Endothelial cell of umbilical vein (primary cell): ENCODE measurements at regions not wholly inside any gene's neighbourhood (a gene's known extent, or its start where the extent isn't known, plus 50 kb on each side); places are given as distances from the start of the nearest gene placed in this dataset.

Source experiments
- BruUV-seq: library from RNA; stranded (reverse); fragments of 400-500 nt; replicated peaks from 2 replicates; lab custom pipeline; 2021; lab: Mats Ljungman, UMichigan
- CTCF ChIA-PET: fragments of 300-600, 350-600 bp; sonication (Branson Sonifier 250); formaldehyde crosslinking; loops from one replicate; lab custom pipeline; 2021; ENCODE audit warnings: antibody characterized with exemption, inconsistent platforms; lab: Charles Lee
- POLR2A ChIA-PET: fragments of 300-600, 350-600 bp; sonication (Branson Sonifier 250); formaldehyde crosslinking; loops from one replicate; lab custom pipeline; 2021; ENCODE audit warnings: antibody characterized with exemption, inconsistent platforms; lab: Charles Lee
- DNase-seq: peaks from one replicate; pipeline ENCODE4 v3.0.0-alpha.2; 2011; ENCODE audit warnings: low read depth, low spot score
- FAIRE-seq: peaks from 2 replicates; lab custom pipeline; 2011; peaks lifted over from hg19 to GRCh38; lab: Jason Lieb, UNC
- H2AFZ ChIP-seq: 2 replicates; pipeline ENCODE4 v1.6.0; 2012; ENCODE audit warnings: low read depth, low read length, control low read depth, inconsistent platforms
- H3K27ac ChIP-seq: 2 replicates; pipeline ENCODE4 v1.5.1; 2011; ENCODE audit warnings: low read depth, mild to moderate bottlenecking, control low read depth, low read length, moderate library complexity; ENCODE audit not compliant: insufficient read depth
- H3K27me3 ChIP-seq, 2 experiments: 2 replicates each; pipeline versions ENCODE4 v1.6.0 to v1.6.1; 2011; ENCODE audit warnings: low read length in 2 of 2, mixed read lengths in 1 of 2; ENCODE audit not compliant: control insufficient read depth in 2 of 2, insufficient read depth in 2 of 2
- H3K36me3 ChIP-seq, 2 experiments: 2 replicates in 1 of 2; 3 replicates in 1 of 2; pipeline ENCODE4 v1.5.1; 2011; ENCODE audit warnings: low read length in 2 of 2, mild to moderate bottlenecking in 1 of 2, moderate library complexity in 1 of 2; ENCODE audit not compliant: control insufficient read depth in 2 of 2, insufficient read depth in 2 of 2; ENCODE audit errors: extremely low read depth in 1 of 2
- H3K4me1 ChIP-seq: 3 replicates; pipeline ENCODE4 v1.5.1; 2011; ENCODE audit warnings: mild to moderate bottlenecking, low read length; ENCODE audit not compliant: control insufficient read depth, insufficient read depth; ENCODE audit errors: extremely low read depth
- H3K4me2 ChIP-seq: 2 replicates; pipeline ENCODE4 v1.6.1; 2011; ENCODE audit warnings: low read length, control low read depth, mixed read lengths; ENCODE audit not compliant: insufficient read depth
- H3K4me3 ChIP-seq, 3 experiments: fragments of 200-600 bp in 1 of 3; sonication (generic), shearing (Covaris generic) in 1 of 3; replicated peaks in 1 of 3; 2 replicates each; pipeline ENCODE4 v1.5.1; 2011 to 2016; ENCODE audit warnings: control low read depth in 3 of 3, low read length in 3 of 3, mild to moderate bottlenecking in 2 of 3, inconsistent platforms in 1 of 3, low read depth in 1 of 3, moderate library complexity in 1 of 3; ENCODE audit not compliant: insufficient read depth in 1 of 3
- H3K79me2 ChIP-seq: 2 replicates; pipeline ENCODE4 v1.6.0; 2012; ENCODE audit warnings: low read length, inconsistent platforms; ENCODE audit not compliant: control insufficient read depth, insufficient read depth
- H3K9ac ChIP-seq: replicated peaks from 2 replicates; pipeline ENCODE3; 2011; ENCODE audit warnings: low read length, control low read depth; ENCODE audit not compliant: insufficient read depth; ENCODE audit errors: extremely low read depth
- H3K9me1 ChIP-seq: replicated peaks from 3 replicates; pipeline ENCODE4 v1.6.0; 2011; ENCODE audit warnings: mild to moderate bottlenecking, low read length; ENCODE audit not compliant: control insufficient read depth, insufficient read depth; ENCODE audit errors: extremely low read depth
- H3K9me3 ChIP-seq: replicated peaks from 2 replicates; pipeline ENCODE4 v1.5.1; 2012; ENCODE audit warnings: low read length, inconsistent platforms; ENCODE audit not compliant: control insufficient read depth, insufficient read depth
- H4K20me1 ChIP-seq: replicated peaks from 2 replicates; pipeline ENCODE3; 2011; ENCODE audit warnings: mild to moderate bottlenecking, low read length; ENCODE audit not compliant: control insufficient read depth, insufficient read depth; ENCODE audit errors: extremely low read depth
- EZH2 ChIP-seq: IDR thresholded peaks from 2 replicates; pipeline ENCODE4 v1.6.1; 2012; ENCODE audit warnings: borderline replicate concordance, low read depth, mild to moderate bottlenecking, moderate library complexity, low read length, inconsistent platforms; ENCODE audit not compliant: severe bottlenecking
- FOS ChIP-seq: IDR thresholded peaks from 2 replicates; pipeline ENCODE4 v1.6.1; 2011; ENCODE audit warnings: mild to moderate bottlenecking, low read length, moderate library complexity, borderline replicate concordance; ENCODE audit not compliant: insufficient read depth
- GATA2 ChIP-seq: IDR thresholded peaks from 2 replicates; pipeline ENCODE4 v1.7.0; 2011; ENCODE audit warnings: low read depth, mild to moderate bottlenecking, moderate library complexity, mixed read lengths, low read length; ENCODE audit not compliant: insufficient read length, insufficient read depth
- JUN ChIP-seq: IDR thresholded peaks from 2 replicates; pipeline ENCODE4 v1.6.1; 2011; ENCODE audit warnings: borderline replicate concordance, low read depth; ENCODE audit not compliant: insufficient read length, insufficient read depth
- MYC ChIP-seq: IDR thresholded peaks from one replicate; pipeline ENCODE4 v1.6.1; 2011; ENCODE audit warnings: mild to moderate bottlenecking, low read depth, low read length
- POLR2A ChIP-seq: IDR thresholded peaks from 2 replicates; pipeline ENCODE4 v1.6.1; 2012; ENCODE audit warnings: low read depth, mild to moderate bottlenecking, control low read depth, low read length
- POLR2AphosphoS5 ChIP-seq: IDR thresholded peaks from 2 replicates; pipeline ENCODE4 v1.6.1; 2012; ENCODE audit warnings: low read depth, mild to moderate bottlenecking, control low read depth, low read length, moderate library complexity; ENCODE audit not compliant: insufficient read depth
- dilution Hi-C: fragments of 300-500 bp; cut with MboI; formaldehyde crosslinking; loops from one replicate; pipeline ENCODE4 v1.15.0; 2019; ENCODE audit warnings: low sequenced_read_pairs; ENCODE audit not compliant: extremely low pct_ligation_motif_present
- intact Hi-C: fragments of 100-400 bp; cut with micrococcal nuclease; formaldehyde crosslinking; loops from one replicate; pipeline ENCODE4 v1.10.0; 2022
- TF ChIP-seq, protein P1 (sequence below): IDR thresholded peaks from 2 replicates; pipeline ENCODE4 v1.6.1; 2011; ENCODE audit not compliant: insufficient read depth, insufficient read length
- TF ChIP-seq, protein P2 (sequence below), 2 donors: IDR thresholded peaks; 1 replicate in 1 of 2; 2 replicates in 1 of 2; pipeline ENCODE4 v1.5.1; 2011; ENCODE audit warnings: low read length in 2 of 2, mild to moderate bottlenecking in 2 of 2, moderate library complexity in 2 of 2, control low read depth in 1 of 2, inconsistent platforms in 1 of 2, low read depth in 1 of 2; ENCODE audit not compliant: insufficient read depth in 1 of 2; ENCODE audit errors: extremely low read depth in 1 of 2

DNA sequence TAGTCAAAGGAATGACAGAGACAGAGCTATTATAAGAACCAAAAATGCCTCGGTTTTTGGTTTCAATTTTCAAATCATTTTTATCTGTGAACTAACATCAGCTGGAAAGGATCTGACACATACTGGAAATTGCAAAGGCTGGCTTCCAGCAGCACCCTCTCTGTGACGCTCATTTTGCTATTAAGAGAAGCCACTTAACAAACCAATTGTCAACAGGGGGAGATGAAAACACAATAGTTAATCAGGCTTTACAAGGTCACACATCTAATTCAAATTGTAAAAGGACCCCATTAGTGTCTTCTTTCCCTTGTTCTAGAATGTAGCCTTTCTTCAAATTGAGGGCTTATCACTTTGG is 160.5 kb downstream of the TFAP2B start:
- ChIA-PET POLR2A (no interaction called here), CTCF (no interaction called here)
- H3K4me2 ChIP-seq, result no peak overlapping the region
- H3K36me3 ChIP-seq, result no peaks in the 10 kb centered on the region
- no peaks in the 10 kb centered on the region for H3K27me3 ChIP-seq
- no TSS peak for BruUV-seq
- FAIRE-seq (no peak), DNase-seq (no peak)
- no peak for TF ChIP-seq POLR2A
- TF ChIP-seq, protein P1, sequence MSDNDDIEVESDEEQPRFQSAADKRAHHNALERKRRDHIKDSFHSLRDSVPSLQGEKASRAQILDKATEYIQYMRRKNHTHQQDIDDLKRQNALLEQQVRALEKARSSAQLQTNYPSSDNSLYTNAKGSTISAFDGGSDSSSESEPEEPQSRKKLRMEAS, result no peak
- no peak for TF ChIP-seq FOS
- no peak for TF ChIP-seq EZH2
- no peak for TF ChIP-seq MYC
- no peak for TF ChIP-seq POLR2AphosphoS5
- TF ChIP-seq JUN, result no peak
- TF ChIP-seq GATA2, result no peak
- TF ChIP-seq, protein P2, sequence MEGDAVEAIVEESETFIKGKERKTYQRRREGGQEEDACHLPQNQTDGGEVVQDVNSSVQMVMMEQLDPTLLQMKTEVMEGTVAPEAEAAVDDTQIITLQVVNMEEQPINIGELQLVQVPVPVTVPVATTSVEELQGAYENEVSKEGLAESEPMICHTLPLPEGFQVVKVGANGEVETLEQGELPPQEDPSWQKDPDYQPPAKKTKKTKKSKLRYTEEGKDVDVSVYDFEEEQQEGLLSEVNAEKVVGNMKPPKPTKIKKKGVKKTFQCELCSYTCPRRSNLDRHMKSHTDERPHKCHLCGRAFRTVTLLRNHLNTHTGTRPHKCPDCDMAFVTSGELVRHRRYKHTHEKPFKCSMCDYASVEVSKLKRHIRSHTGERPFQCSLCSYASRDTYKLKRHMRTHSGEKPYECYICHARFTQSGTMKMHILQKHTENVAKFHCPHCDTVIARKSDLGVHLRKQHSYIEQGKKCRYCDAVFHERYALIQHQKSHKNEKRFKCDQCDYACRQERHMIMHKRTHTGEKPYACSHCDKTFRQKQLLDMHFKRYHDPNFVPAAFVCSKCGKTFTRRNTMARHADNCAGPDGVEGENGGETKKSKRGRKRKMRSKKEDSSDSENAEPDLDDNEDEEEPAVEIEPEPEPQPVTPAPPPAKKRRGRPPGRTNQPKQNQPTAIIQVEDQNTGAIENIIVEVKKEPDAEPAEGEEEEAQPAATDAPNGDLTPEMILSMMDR (IDR thresholded peaks at IDR 0.05; ENCODE audit: extremely low read depth in 1 of 2, insufficient read depth in 1 of 2, low read depth in 1 of 2, low read length in 2 of 2), result no peak
- H3K79me2 ChIP-seq, result no peaks in the 10 kb centered on the region
- H3K4me1 ChIP-seq, result no peaks in the 10 kb centered on the region
- intact Hi-C loops (no loop called here), dilution Hi-C loops (no loop called here)
- H3K9ac ChIP-seq, result no peak overlapping the region
- H4K20me1 ChIP-seq, result no peaks in the 10 kb centered on the region
- H3K9me3 ChIP-seq, result no peaks in the 10 kb centered on the region
- H3K9me1 ChIP-seq, result no peaks in the 10 kb centered on the region
- no peak overlapping the region for H3K27ac ChIP-seq
- H3K4me3 ChIP-seq, result no peak overlapping the region
- no peak overlapping the region for H2AFZ ChIP-seq
